Hepatocyte (in vitro differentiated cells): ENCODE measurements at regions not wholly inside any gene's neighbourhood (a gene's known extent, or its start where the extent isn't known, plus 50 kb on each side); places are given as distances from the start of the nearest gene placed in this dataset.

ENCODE experiments used
- EZH2 ChIP-seq: fragments of 200-600 bp; sonication (generic); IDR thresholded peaks from 2 replicates; pipeline ENCODE4 v1.6.1; 2016; ENCODE audit warnings: antibody characterized with exemption, mild to moderate bottlenecking, borderline replicate concordance
- EZH2phosphoT487 ChIP-seq: fragments of 200-600 bp; sonication (generic); IDR thresholded peaks from one replicate; pipeline ENCODE4 v1.6.1; 2018; ENCODE audit warnings: antibody characterized with exemption, mild to moderate bottlenecking, low read depth, moderate library complexity; ENCODE audit not compliant: unreplicated experiment, severe bottlenecking
- TF ChIP-seq, protein P1 (sequence below): fragments of 200-600 bp; sonication (generic); IDR thresholded peaks from 2 replicates; pipeline ENCODE4 v1.5.1; 2016; ENCODE audit warnings: antibody characterized with exemption, mild to moderate bottlenecking; ENCODE audit not compliant: poor library complexity

DNA sequence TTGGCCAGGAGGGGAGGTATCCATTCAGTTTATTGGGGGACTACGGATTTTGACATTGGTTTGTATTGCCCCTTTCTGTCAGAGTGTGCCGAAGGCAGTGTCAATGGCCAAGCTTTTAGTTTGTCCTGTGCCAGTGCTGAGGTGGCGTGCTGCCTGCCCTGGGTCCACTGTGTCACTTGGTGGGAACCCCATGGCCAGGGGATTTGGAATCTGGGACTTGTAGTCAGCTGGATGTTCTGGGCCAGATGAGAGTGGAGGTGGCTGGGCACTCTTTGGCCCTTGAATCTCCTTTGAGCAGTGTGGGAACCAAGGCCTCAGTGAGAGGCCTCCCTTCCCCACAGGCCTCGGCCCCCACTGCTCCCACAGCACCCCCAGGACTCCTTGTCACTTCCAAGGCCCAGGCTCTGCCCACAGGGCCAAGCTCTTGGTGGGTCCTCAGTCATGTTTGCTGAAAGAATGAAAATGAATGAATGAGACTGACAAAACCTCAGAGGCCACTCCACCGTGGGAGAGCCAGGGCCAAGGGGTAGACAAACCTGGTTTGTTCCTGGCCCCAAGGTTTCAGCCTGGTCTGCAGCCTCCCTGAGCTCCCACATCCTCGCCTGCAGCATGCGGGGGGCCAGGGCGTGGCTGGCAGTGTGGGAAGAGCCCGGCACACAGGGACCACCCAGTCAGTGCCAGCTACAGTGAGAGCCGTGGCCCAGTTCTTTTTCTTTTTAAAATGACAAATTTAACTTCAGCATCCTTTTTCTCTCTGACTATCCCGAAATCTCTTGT is 412.2 kb downstream of the MATN1 start:
- TF ChIP-seq, protein P1, sequence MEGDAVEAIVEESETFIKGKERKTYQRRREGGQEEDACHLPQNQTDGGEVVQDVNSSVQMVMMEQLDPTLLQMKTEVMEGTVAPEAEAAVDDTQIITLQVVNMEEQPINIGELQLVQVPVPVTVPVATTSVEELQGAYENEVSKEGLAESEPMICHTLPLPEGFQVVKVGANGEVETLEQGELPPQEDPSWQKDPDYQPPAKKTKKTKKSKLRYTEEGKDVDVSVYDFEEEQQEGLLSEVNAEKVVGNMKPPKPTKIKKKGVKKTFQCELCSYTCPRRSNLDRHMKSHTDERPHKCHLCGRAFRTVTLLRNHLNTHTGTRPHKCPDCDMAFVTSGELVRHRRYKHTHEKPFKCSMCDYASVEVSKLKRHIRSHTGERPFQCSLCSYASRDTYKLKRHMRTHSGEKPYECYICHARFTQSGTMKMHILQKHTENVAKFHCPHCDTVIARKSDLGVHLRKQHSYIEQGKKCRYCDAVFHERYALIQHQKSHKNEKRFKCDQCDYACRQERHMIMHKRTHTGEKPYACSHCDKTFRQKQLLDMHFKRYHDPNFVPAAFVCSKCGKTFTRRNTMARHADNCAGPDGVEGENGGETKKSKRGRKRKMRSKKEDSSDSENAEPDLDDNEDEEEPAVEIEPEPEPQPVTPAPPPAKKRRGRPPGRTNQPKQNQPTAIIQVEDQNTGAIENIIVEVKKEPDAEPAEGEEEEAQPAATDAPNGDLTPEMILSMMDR, result no peak
- TF ChIP-seq EZH2 (no peak), EZH2phosphoT487 (no peak)
